Mesothelial cell of epicardium (in vitro differentiated cells): ENCODE measurements at regions not wholly inside any gene's neighbourhood (a gene's known extent, or its start where the extent isn't known, plus 50 kb on each side); places are given as distances from the start of the nearest gene placed in this dataset.
"Not testable (repeated sequence)": the region's sequence is repeated elsewhere in the genome, so short reads cannot be mapped to it uniquely, and the experiment has no call there.

ENCODE experiments used
- DNase-seq, 2 experiments: peaks; one replicate each; pipeline ENCODE4 v3.0.0; 2021; ENCODE audit warnings: low spot score in 2 of 2; ENCODE audit not compliant: unreplicated experiment in 2 of 2
- H3K27ac Mint-ChIP-seq: 2 replicates; pipeline ENCODE4 v1.8.0; 2021; ENCODE audit warnings: mixed read lengths
- H3K27me3 Mint-ChIP-seq: 2 replicates; pipeline ENCODE4 v1.8.0; 2021; ENCODE audit warnings: low read depth, mixed read lengths
- H3K36me3 Mint-ChIP-seq: 2 replicates; pipeline ENCODE4 v1.8.0; 2021; ENCODE audit warnings: mixed read lengths
- H3K4me1 Mint-ChIP-seq: 2 replicates; pipeline ENCODE4 v1.8.0; 2021; ENCODE audit warnings: mixed read lengths
- H3K4me3 Mint-ChIP-seq: 2 replicates; pipeline ENCODE4 v1.8.0; 2021; ENCODE audit warnings: mild to moderate bottlenecking, moderate library complexity, mixed read lengths
- H3K9me3 Mint-ChIP-seq: 2 replicates; pipeline ENCODE4 v1.8.0; 2021; ENCODE audit warnings: mixed read lengths
- CTCF ChIP-seq: fragments of 200-600 bp; sonication (generic); IDR thresholded peaks from one replicate; pipeline ENCODE4 v1.5.0; 2021; ENCODE audit warnings: antibody characterized with exemption; ENCODE audit not compliant: unreplicated experiment

GRCh38 chr6:868201-868600, 175.3 kb upstream of the EXOC2 start:
- H3K9me3 Mint-ChIP-seq = no peaks in the 10 kb centered on the region
- H3K27me3 Mint-ChIP-seq = peaks cover 16% of the 10 kb centered on the region
- no peaks in the 10 kb centered on the region for H3K36me3 Mint-ChIP-seq
- no peak for TF ChIP-seq CTCF
- H3K4me3 Mint-ChIP-seq = no peak overlapping the region
- DNase-seq = no peak
- no peaks in the 10 kb centered on the region for H3K4me1 Mint-ChIP-seq
- no peak overlapping the region for H3K27ac Mint-ChIP-seq

DNA sequence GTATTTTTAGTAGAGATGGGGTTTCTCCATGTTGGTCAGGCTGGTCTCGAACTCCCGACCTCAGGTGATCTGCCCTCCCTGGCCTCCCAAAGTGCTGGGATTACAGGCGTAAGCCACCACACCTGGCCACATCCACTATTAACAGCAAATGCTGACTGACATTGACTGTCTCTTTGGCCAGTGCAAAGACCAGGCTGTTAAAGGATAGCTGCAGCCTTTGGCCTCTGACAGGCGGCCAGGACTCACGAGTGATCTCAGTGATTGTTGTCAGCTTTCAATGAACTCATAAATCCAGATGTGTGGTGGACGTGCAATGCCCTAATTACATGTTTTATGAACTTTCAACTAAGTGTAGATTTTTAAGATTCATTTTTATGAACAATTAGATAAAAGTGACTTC, 174.4 kb upstream of the EXOC2 start:
- Mint-ChIP-seq H3K27me3 (peaks cover 13% of the 10 kb centered on the region), H3K36me3 (no peaks in the 10 kb centered on the region), H3K27ac (no peak overlapping the region), H3K4me3 (no peak overlapping the region), H3K4me1 (no peaks in the 10 kb centered on the region), H3K9me3 (no peaks in the 10 kb centered on the region)
- no peak for DNase-seq
- no peak for TF ChIP-seq CTCF

- Mint-ChIP-seq H3K9me3 (no peaks in the 10 kb centered on the region), H3K4me1 (no peaks in the 10 kb centered on the region), H3K4me3 (no peak overlapping the region), H3K27ac (no peak overlapping the region), H3K27me3 (peaks cover 13% of the 10 kb centered on the region), H3K36me3 (no peaks in the 10 kb centered on the region)
- DNase-seq = no peak
- no peak for TF ChIP-seq CTCF
These were observed 173.4 kb upstream of the EXOC2 start for GRCh38 chr6:866316-866715.

GRCh38 chr6:865846-866245, 172.9 kb upstream of the EXOC2 start:
- no peak for DNase-seq
- Mint-ChIP-seq H3K4me3 (no peak overlapping the region), H3K4me1 (no peaks in the 10 kb centered on the region), H3K9me3 (no peaks in the 10 kb centered on the region), H3K27ac (no peak overlapping the region), H3K27me3 (peaks cover 13% of the 10 kb centered on the region), H3K36me3 (no peaks in the 10 kb centered on the region)
- TF ChIP-seq CTCF = no peak

DNA sequence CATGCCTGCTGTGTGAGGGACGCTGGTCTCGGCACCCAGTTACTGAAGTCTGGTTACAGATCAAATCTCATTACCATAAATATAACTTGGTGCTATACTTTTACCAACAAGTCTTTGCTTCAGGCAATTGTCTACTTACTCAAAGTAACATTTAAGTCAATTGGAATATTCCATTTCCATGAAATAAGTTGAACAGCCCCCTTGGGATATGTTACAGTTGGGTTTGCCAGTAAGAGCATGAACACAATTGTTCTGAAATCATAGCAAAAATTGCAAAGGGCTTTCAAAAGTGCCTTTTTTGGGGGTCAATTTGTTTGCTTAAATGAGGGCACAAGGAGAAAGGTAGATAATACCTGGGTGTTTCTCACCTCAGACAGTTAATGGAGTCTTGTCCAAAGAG, 170.9 kb upstream of the EXOC2 start:
- peaks cover 14% of the 10 kb centered on the region for H3K27me3 Mint-ChIP-seq
- H3K4me3 Mint-ChIP-seq = no peak overlapping the region
- no peaks in the 10 kb centered on the region for H3K9me3 Mint-ChIP-seq
- no peaks in the 10 kb centered on the region for H3K4me1 Mint-ChIP-seq
- H3K27ac Mint-ChIP-seq = no peak overlapping the region
- no peak for TF ChIP-seq CTCF
- DNase-seq = no peak
- H3K36me3 Mint-ChIP-seq = no peaks in the 10 kb centered on the region

GRCh38 chr6:863127-863526, 170.2 kb upstream of the EXOC2 start:
- not testable (repeated sequence) for H3K4me1 Mint-ChIP-seq, DNase-seq, H3K27ac Mint-ChIP-seq, H3K9me3 Mint-ChIP-seq, H3K36me3 Mint-ChIP-seq, H3K4me3 Mint-ChIP-seq
- peaks cover 19% of the 10 kb centered on the region for H3K27me3 Mint-ChIP-seq
